Natural killer cell (primary cell): ENCODE measurements at regions not wholly inside any gene's neighbourhood (a gene's known extent, or its start where the extent isn't known, plus 50 kb on each side); places are given as distances from the start of the nearest gene placed in this dataset.

Source experiments
- ATAC-seq, 3 donors: fragments of 150-1000 bp in 2 of 3; fragments of 200-7000 bp in 1 of 3; cut with Tn5 transposase; 1 replicate in 1 of 3; 2 replicates in 2 of 3; pipeline ENCODE4 v1.10.0; 2021; ENCODE audit warnings: mild to moderate bottlenecking in 2 of 3, moderate library complexity in 2 of 3
- DNase-seq, 2 donors: peaks; one replicate each; pipeline versions ENCODE4 v3.0.0 to v3.0.0-alpha.2; 2013 to 2021; ENCODE audit warnings: mixed read lengths in 1 of 2
- H3K27ac ChIP-seq: one replicate; pipeline ENCODE4 v1.5.1; 2013; ENCODE audit warnings: mild to moderate bottlenecking, low read length
- H3K27me3 ChIP-seq: one replicate; pipeline ENCODE4 v1.6.1; 2013; ENCODE audit warnings: low read length; ENCODE audit not compliant: control insufficient read depth, insufficient read depth
- H3K36me3 ChIP-seq: one replicate; pipeline ENCODE4 v1.6.1; 2013; ENCODE audit warnings: low read length; ENCODE audit not compliant: control insufficient read depth, insufficient read depth
- H3K4me1 ChIP-seq: one replicate; pipeline ENCODE4 v1.6.1; 2013; ENCODE audit warnings: low read length; ENCODE audit not compliant: control insufficient read depth, insufficient read depth
- H3K4me3 ChIP-seq: one replicate; pipeline ENCODE4 v1.5.1; 2013; ENCODE audit warnings: low read length
- H3K9me3 ChIP-seq: one replicate; pipeline ENCODE4 v1.6.1; 2013; ENCODE audit warnings: low read length; ENCODE audit not compliant: control insufficient read depth, insufficient read depth
- H3K27ac Mint-ChIP-seq, 2 donors: one replicate each; pipeline ENCODE4 v1.8.0; 2022; ENCODE audit warnings: mild to moderate bottlenecking in 2 of 2, mixed read lengths in 2 of 2, moderate library complexity in 1 of 2
- H3K27me3 Mint-ChIP-seq, 2 donors: one replicate each; pipeline ENCODE4 v1.8.0; 2022; ENCODE audit warnings: low read depth in 2 of 2, mixed read lengths in 2 of 2
- H3K36me3 Mint-ChIP-seq: one replicate; pipeline ENCODE4 v1.8.0; 2022; ENCODE audit warnings: mixed read lengths
- H3K4me1 Mint-ChIP-seq, 2 donors: one replicate each; pipeline ENCODE4 v1.8.0; 2022; ENCODE audit warnings: mixed read lengths in 2 of 2
- H3K4me3 Mint-ChIP-seq: one replicate; pipeline ENCODE4 v1.8.0; 2022; ENCODE audit warnings: mild to moderate bottlenecking, moderate library complexity, mixed read lengths
- H3K9me3 Mint-ChIP-seq, 2 donors: one replicate each; pipeline ENCODE4 v1.8.0; 2022; ENCODE audit warnings: mixed read lengths in 2 of 2
- CTCF ChIP-seq: fragments of 200-600 bp; IDR thresholded peaks from one replicate; pipeline ENCODE4 v1.8.0; 2022; ENCODE audit warnings: antibody characterized with exemption
- WGBS: methylation state at CpG from one replicate; pipeline ENCODE4 v1.1.7; 2013; ENCODE audit warnings: missing lambda C conversion rate; ENCODE audit not compliant: insufficient coverage; 5-methylcytosine and 5-hydroxymethylcytosine counted together
- intact Hi-C: fragments of 100-400 bp; cut with micrococcal nuclease; formaldehyde crosslinking; loops from one replicate; pipeline ENCODE4 v1.14.2; 2022

- no peaks in the 10 kb centered on the region for H3K4me1 Mint-ChIP-seq
These were observed 567.3 kb upstream of the GHITM start for GRCh38 chr10:83572036-83572435.

GRCh38 chr10:83574770-83575169 is 564.5 kb upstream of the GHITM start:
- TF ChIP-seq CTCF, result no peak
- 46% methylated on average over 1 of the region's 1 CpG for WGBS
- H3K36me3 ChIP-seq, result no peaks in the 10 kb centered on the region
- H3K4me1 ChIP-seq, result no peaks in the 10 kb centered on the region
- Mint-ChIP-seq H3K27me3 (no peaks in the 10 kb centered on the region), H3K4me1 (no peaks in the 10 kb centered on the region), H3K27ac (no peak overlapping the region), H3K4me3 (no peak overlapping the region), H3K9me3 (peaks cover 9 to 14% of the 10 kb centered on the region in 2 donors), H3K36me3 (peaks cover 14% of the 10 kb centered on the region)
- H3K4me3 ChIP-seq, result no peak overlapping the region
- intact Hi-C loops, result no loop called here
- ATAC-seq (no peak), DNase-seq (no peak)
- H3K27ac ChIP-seq, result no peak overlapping the region
- H3K9me3 ChIP-seq, result peaks cover 3% of the 10 kb centered on the region
- H3K27me3 ChIP-seq, result no peaks in the 10 kb centered on the region

More at GRCh38 chr10:83572036-83572435, 567.3 kb upstream of the GHITM start:
- TF ChIP-seq CTCF, result no peak
- Mint-ChIP-seq H3K36me3 (no peaks in the 10 kb centered on the region), H3K9me3 (peaks cover 8 to 17% of the 10 kb centered on the region in 2 donors), H3K27me3 (no peaks in the 10 kb centered on the region), H3K4me3 (no peak overlapping the region), H3K27ac (no peak overlapping the region)
- no peak overlapping the region for H3K4me3 ChIP-seq
- H3K27ac ChIP-seq, result no peak overlapping the region
- ATAC-seq, result no peak
- DNase-seq, result no peak
- intact Hi-C loops, result no loop called here
- H3K9me3 ChIP-seq, result no peaks in the 10 kb centered on the region
- 83% methylated on average over 1 of the region's 1 CpG for WGBS
- H3K27me3 ChIP-seq, result no peaks in the 10 kb centered on the region
- no peaks in the 10 kb centered on the region for H3K4me1 ChIP-seq
- H3K36me3 ChIP-seq, result no peaks in the 10 kb centered on the region

- DNase-seq (no peak), ATAC-seq (no peak)
- peaks cover 4% of the 10 kb centered on the region in 2 donors for H3K9me3 Mint-ChIP-seq
- intact Hi-C loops, result no loop called here
- H3K4me1 ChIP-seq, result no peaks in the 10 kb centered on the region
- H3K9me3 ChIP-seq, result peaks cover 7% of the 10 kb centered on the region
- H3K36me3 Mint-ChIP-seq, result peaks cover 14% of the 10 kb centered on the region
- H3K27ac ChIP-seq, result no peak overlapping the region
- H3K27me3 ChIP-seq, result no peaks in the 10 kb centered on the region
- no peak for TF ChIP-seq CTCF
- H3K27ac Mint-ChIP-seq, result no peak overlapping the region
- no peaks in the 10 kb centered on the region for H3K36me3 ChIP-seq
- H3K4me3 Mint-ChIP-seq, result no peak overlapping the region
- 100% methylated on average over 1 of the region's 2 CpGs for WGBS
- no peak overlapping the region for H3K4me3 ChIP-seq
- H3K4me1 Mint-ChIP-seq, result no peaks in the 10 kb centered on the region
- no peaks in the 10 kb centered on the region for H3K27me3 Mint-ChIP-seq
These were observed 561.9 kb upstream of the GHITM start for GRCh38 chr10:83577421-83577820.

- H3K27me3 ChIP-seq, result no peaks in the 10 kb centered on the region
- no peak for TF ChIP-seq CTCF
- intact Hi-C loops, result no loop called here
- Mint-ChIP-seq H3K4me3 (no peak overlapping the region), H3K27ac (no peak overlapping the region), H3K9me3 (peaks cover 3 to 4% of the 10 kb centered on the region in 2 donors), H3K27me3 (no peaks in the 10 kb centered on the region), H3K4me1 (no peaks in the 10 kb centered on the region), H3K36me3 (peaks cover 14% of the 10 kb centered on the region)
- H3K4me3 ChIP-seq, result no peak overlapping the region
- WGBS, result 82% methylated on average over 4 of the region's 4 CpGs
- H3K27ac ChIP-seq, result no peak overlapping the region
- DNase-seq, result no peak
- ATAC-seq, result no peak
- no peaks in the 10 kb centered on the region for H3K4me1 ChIP-seq
- peaks cover 7% of the 10 kb centered on the region for H3K9me3 ChIP-seq
- no peaks in the 10 kb centered on the region for H3K36me3 ChIP-seq
These were observed 558.8 kb upstream of the GHITM start for GRCh38 chr10:83580373-83581012.
